ENCODE measurements at regions not wholly inside any gene's neighbourhood (a gene's known extent, or its start where the extent isn't known, plus 50 kb on each side); places are given as distances from the start of the nearest gene placed in this dataset.

DNA sequence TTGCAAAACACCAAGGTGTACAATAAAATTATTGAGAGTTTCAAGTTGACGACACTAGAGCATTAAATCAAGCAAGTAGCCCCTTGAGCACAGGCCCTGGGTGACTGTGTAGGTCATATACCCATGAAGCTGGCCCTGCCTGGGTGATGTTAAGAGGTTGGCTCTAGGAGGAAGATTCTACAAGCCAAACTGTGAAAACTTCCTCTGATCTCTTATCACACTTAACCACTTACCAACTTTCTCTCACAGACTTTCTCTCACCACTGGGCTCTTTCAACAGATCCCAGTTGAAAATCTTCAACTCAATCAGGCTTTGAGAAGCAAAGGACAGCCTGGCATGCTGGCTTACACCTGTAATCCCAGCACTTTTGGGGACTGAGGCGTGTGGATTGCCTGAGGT, 186.9 kb upstream of the BTG1 start:
- BruUV-seq (replicated peaks), result no TSS peak
- DNase-seq, result no peak
- CTCF ChIA-PET, result no interaction called here

DNA sequence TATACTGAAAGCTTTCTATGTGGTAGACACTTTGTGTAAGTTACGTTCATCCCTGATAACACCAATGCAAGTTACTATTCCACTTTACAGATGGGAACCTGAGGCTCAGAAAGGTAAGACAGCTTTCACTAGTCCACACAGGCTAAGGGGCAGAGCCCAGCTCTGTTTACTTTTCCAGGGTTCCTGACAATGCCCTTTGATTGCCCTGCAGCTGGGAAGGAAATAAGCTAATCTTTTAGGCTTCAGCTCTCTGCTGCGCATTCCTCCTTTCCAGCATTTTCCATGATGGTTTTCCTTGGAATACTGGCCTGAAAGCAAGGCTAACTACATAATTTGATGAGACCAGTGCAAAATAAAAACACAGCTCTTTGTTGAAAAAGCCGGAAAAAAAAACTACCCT, 185.7 kb upstream of the BTG1 start:
- intact Hi-C loops (cut with micrococcal nuclease), result no loop called here
- H3K9me3 ChIP-seq (ENCODE audit: low read length), result no peaks in the 10 kb centered on the region
- CTCF ChIA-PET, result no interaction called here
- H3K9ac ChIP-seq (ENCODE audit: low read length), result no peak overlapping the region
- H3K4me1 ChIP-seq (ENCODE audit: insufficient read depth, low read length), result peaks cover under 1% of the 10 kb centered on the region; the same call in 1 of the 2 replicates
- H2AFZ ChIP-seq (ENCODE audit: low read length), result no peak overlapping the region
- no peak overlapping the region for H3K4me2 ChIP-seq (ENCODE audit: low read length)
- no peak overlapping the region for H3K27ac ChIP-seq (ENCODE audit: low read length)
- no TSS peak for BruUV-seq (replicated peaks)
- POLR2A ChIA-PET (ENCODE audit: unreplicated experiment), result no interaction called here
- no peak overlapping the region for H3K4me3 ChIP-seq (ENCODE audit: low read length)
- H3F3A ChIP-seq (ENCODE audit: low read length, unreplicated experiment), result no peaks in the 10 kb centered on the region
- H3K36me3 ChIP-seq (ENCODE audit: low read depth, low read length), result no peaks in the 10 kb centered on the region
- ATAC-seq (no peak), DNase-seq (no peak)
- H4K20me1 ChIP-seq (ENCODE audit: low read length), result no peaks in the 10 kb centered on the region
- H3K9me2 ChIP-seq (replicated peaks; ENCODE audit: low read length), result no peaks in the 10 kb centered on the region
- TF ChIP-seq, protein P1, sequence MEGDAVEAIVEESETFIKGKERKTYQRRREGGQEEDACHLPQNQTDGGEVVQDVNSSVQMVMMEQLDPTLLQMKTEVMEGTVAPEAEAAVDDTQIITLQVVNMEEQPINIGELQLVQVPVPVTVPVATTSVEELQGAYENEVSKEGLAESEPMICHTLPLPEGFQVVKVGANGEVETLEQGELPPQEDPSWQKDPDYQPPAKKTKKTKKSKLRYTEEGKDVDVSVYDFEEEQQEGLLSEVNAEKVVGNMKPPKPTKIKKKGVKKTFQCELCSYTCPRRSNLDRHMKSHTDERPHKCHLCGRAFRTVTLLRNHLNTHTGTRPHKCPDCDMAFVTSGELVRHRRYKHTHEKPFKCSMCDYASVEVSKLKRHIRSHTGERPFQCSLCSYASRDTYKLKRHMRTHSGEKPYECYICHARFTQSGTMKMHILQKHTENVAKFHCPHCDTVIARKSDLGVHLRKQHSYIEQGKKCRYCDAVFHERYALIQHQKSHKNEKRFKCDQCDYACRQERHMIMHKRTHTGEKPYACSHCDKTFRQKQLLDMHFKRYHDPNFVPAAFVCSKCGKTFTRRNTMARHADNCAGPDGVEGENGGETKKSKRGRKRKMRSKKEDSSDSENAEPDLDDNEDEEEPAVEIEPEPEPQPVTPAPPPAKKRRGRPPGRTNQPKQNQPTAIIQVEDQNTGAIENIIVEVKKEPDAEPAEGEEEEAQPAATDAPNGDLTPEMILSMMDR (conservative IDR thresholded peaks at IDR 0.05; ENCODE audit: low read depth, low read length), result no peak
- TF ChIP-seq EZH2 (IDR thresholded peaks at IDR 0.05; ENCODE audit: low read length, unreplicated experiment), result no peak
- TF ChIP-seq EZH2phosphoT487 (IDR thresholded peaks at IDR 0.05; ENCODE audit: borderline replicate concordance, low read length), result no peak
- no peaks in the 10 kb centered on the region for H3K79me2 ChIP-seq (ENCODE audit: low read length)
- H3K27me3 ChIP-seq (ENCODE audit: low read length), result no peaks in the 10 kb centered on the region

More for the DNA sequence above, 186.9 kb upstream of the BTG1 start:
- H3K4me3 ChIP-seq (ENCODE audit: low read length), result no peak overlapping the region
- H3K36me3 ChIP-seq (ENCODE audit: low read depth, low read length), result no peaks in the 10 kb centered on the region
- H4K20me1 ChIP-seq (ENCODE audit: low read length), result no peaks in the 10 kb centered on the region
- H3K79me2 ChIP-seq (ENCODE audit: low read length), result no peaks in the 10 kb centered on the region
- TF ChIP-seq EZH2phosphoT487 (IDR thresholded peaks at IDR 0.05; ENCODE audit: borderline replicate concordance, low read length), result no peak
- TF ChIP-seq EZH2 (IDR thresholded peaks at IDR 0.05; ENCODE audit: low read length, unreplicated experiment), result no peak
- TF ChIP-seq, protein P1 (conservative IDR thresholded peaks at IDR 0.05; ENCODE audit: low read depth, low read length), result no peak
- peaks cover 7% of the 10 kb centered on the region; the same call in 1 of the 2 replicates for H3K4me1 ChIP-seq (ENCODE audit: insufficient read depth, low read length)
- H3K9me2 ChIP-seq (replicated peaks; ENCODE audit: low read length), result no peaks in the 10 kb centered on the region
- ATAC-seq, result no peak
- H3K4me2 ChIP-seq (ENCODE audit: low read length), result no peak overlapping the region
- no peaks in the 10 kb centered on the region for H3K9me3 ChIP-seq (ENCODE audit: low read length)
- POLR2A ChIA-PET (ENCODE audit: unreplicated experiment), result no interaction called here
- H2AFZ ChIP-seq (ENCODE audit: low read length), result no peak overlapping the region
- H3K9ac ChIP-seq (ENCODE audit: low read length), result no peak overlapping the region
- intact Hi-C loops (cut with micrococcal nuclease), result no loop called here
- no peaks in the 10 kb centered on the region for H3K27me3 ChIP-seq (ENCODE audit: low read length)
- H3F3A ChIP-seq (ENCODE audit: low read length, unreplicated experiment), result no peaks in the 10 kb centered on the region
- no peak overlapping the region for H3K27ac ChIP-seq (ENCODE audit: low read length)

DNA sequence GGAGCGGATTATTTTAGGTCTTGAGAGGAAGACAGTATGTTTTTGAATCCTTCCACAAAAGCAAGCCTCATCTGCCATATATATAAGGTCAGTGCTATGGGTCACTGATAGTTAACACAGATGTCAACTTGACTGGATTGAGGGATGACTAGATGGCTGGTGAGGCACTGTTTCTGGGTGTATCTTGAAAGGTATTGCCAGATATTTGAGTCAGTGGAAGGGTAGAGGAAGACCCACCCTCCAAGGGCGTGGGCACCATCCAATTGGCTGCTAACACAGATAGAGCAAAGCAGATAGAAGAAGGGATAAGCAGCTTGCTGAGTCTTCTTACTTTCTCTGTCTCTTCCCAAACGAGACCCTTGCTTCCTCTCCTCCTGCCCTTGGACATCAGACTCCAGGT, 185.0 kb upstream of the BTG1 start:
- Histone ChIP-seq H3K79me2 (ENCODE audit: low read length) (no peaks in the 10 kb centered on the region), H3K4me3 (ENCODE audit: low read length) (no peak overlapping the region), H3K27ac (ENCODE audit: low read length) (no peak overlapping the region), H3K4me1 (ENCODE audit: insufficient read depth, low read length) (no peaks in the 10 kb centered on the region), H3K9me2 (replicated peaks; ENCODE audit: low read length) (no peaks in the 10 kb centered on the region), H3K36me3 (ENCODE audit: low read depth, low read length) (no peaks in the 10 kb centered on the region), H2AFZ (ENCODE audit: low read length) (no peak overlapping the region), H3K4me2 (ENCODE audit: low read length) (no peak overlapping the region), H3K9me3 (ENCODE audit: low read length) (no peaks in the 10 kb centered on the region), H4K20me1 (ENCODE audit: low read length) (no peaks in the 10 kb centered on the region), H3K27me3 (ENCODE audit: low read length) (no peaks in the 10 kb centered on the region), H3K9ac (ENCODE audit: low read length) (no peak overlapping the region), H3F3A (ENCODE audit: low read length, unreplicated experiment) (no peaks in the 10 kb centered on the region)
- CTCF ChIA-PET, result no interaction called here
- intact Hi-C loops (cut with micrococcal nuclease), result no loop called here
- TF ChIP-seq, protein P1 (conservative IDR thresholded peaks at IDR 0.05; ENCODE audit: low read depth, low read length), result no peak
- TF ChIP-seq EZH2 (IDR thresholded peaks at IDR 0.05; ENCODE audit: low read length, unreplicated experiment) (no peak), EZH2phosphoT487 (IDR thresholded peaks at IDR 0.05; ENCODE audit: borderline replicate concordance, low read length) (no peak)
- POLR2A ChIA-PET (ENCODE audit: unreplicated experiment), result no interaction called here
- ATAC-seq (no peak), DNase-seq (no peak)
- BruUV-seq (replicated peaks), result no TSS peak
